ENCODE measurements at regions not wholly inside any gene's neighbourhood (a gene's known extent, or its start where the extent isn't known, plus 50 kb on each side); places are given as distances from the start of the nearest gene placed in this dataset.
A peak's percentile ranks its signal among the peaks of the same experiment; 100 is the strongest.

GRCh38 chr16:82470016-82470415 is 156.8 kb upstream of the CDH13 start:
- no peak for TF ChIP-seq CTCF (conservative IDR thresholded peaks at IDR 0.05; ENCODE audit: low read length)
- H3K4me3 ChIP-seq (ENCODE audit: low read length) = no peak overlapping the region
- DNase-seq (ENCODE audit: low read depth) = no peak

GRCh38 chr16:82464187-82464586 is 162.6 kb upstream of the CDH13 start:
- H3K4me3 ChIP-seq (ENCODE audit: low read length) = no peak overlapping the region
- no peak for DNase-seq (ENCODE audit: low read depth)
- TF ChIP-seq CTCF (conservative IDR thresholded peaks at IDR 0.05; ENCODE audit: low read length) = no peak

GRCh38 chr16:82460766-82461165 is 166.0 kb upstream of the CDH13 start:
- no peak overlapping the region for H3K4me3 ChIP-seq (ENCODE audit: low read length)
- no peak for TF ChIP-seq CTCF (conservative IDR thresholded peaks at IDR 0.05; ENCODE audit: low read length)
- DNase-seq (ENCODE audit: low read depth) = no peak

GRCh38 chr16:82459580-82460256 is 167.1 kb upstream of the CDH13 start:
- no peak for TF ChIP-seq CTCF (conservative IDR thresholded peaks at IDR 0.05; ENCODE audit: low read length)
- DNase-seq (ENCODE audit: low read depth) = no peak
- H3K4me3 ChIP-seq (ENCODE audit: low read length) = no peak overlapping the region

DNA sequence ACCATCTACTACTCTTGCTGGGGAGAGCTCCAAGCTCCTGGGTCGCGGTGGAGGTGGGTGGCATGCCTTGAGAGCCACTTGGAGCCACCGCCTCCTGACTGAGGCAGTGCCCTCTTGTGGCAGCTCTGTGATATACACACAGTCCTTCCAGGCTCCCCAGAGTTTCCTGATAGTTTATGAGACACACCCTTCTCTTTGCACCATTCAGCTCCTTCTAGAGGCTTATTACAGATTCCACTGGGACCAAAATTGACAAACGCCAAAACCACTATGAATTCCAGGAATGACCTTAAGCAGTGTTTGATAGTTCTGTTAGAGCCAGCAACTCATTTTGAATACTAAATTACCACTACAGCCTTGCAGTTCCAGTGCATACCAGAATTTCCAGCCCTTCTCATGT is 170.1 kb upstream of the CDH13 start:
- no peak overlapping the region for H3K4me3 ChIP-seq (ENCODE audit: low read length)
- peak; percentile 81 for DNase-seq (ENCODE audit: low read depth)
- peak; percentile 73 for TF ChIP-seq CTCF (conservative IDR thresholded peaks at IDR 0.05; ENCODE audit: low read length)

DNA sequence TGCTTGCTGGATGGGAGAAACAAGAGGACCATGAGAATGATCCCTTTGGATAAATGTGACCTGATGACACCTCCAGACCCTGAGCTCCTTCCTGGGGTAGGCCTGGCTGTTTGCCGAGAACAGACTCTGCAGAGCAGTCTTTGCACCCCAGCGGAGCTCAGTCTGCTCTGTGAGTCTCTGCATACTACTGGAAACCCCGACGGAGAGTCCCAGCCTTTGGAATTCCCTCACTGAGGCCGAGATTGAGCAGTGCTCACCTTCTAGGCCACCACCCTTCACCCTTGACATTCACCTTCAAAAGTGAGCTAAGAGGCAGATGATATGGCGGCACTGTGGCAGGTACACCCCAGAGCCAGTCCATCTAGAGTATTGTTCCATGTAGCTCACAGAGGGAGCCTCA is 172.2 kb upstream of the CDH13 start:
- no peak for TF ChIP-seq CTCF (conservative IDR thresholded peaks at IDR 0.05; ENCODE audit: low read length)
- DNase-seq (ENCODE audit: low read depth) = no peak
- no peak overlapping the region for H3K4me3 ChIP-seq (ENCODE audit: low read length)

GRCh38 chr16:82454152-82454551 is 172.6 kb upstream of the CDH13 start:
- H3K4me3 ChIP-seq (ENCODE audit: low read length) = no peak overlapping the region
- no peak for DNase-seq (ENCODE audit: low read depth)
- TF ChIP-seq CTCF (conservative IDR thresholded peaks at IDR 0.05; ENCODE audit: low read length) = no peak
